Mucosa of descending colon (tissue), 3 donors: ENCODE measurements at regions not wholly inside any gene's neighbourhood (a gene's known extent, or its start where the extent isn't known, plus 50 kb on each side); places are given as distances from the start of the nearest gene placed in this dataset.
"Not testable (repeated sequence)": the region's sequence is repeated elsewhere in the genome, so short reads cannot be mapped to it uniquely, and the experiment has no call there.

ENCODE experiments used
- ATAC-seq: fragments of 200-7000 bp; cut with Tn5 transposase; one replicate; pipeline ENCODE4 v1.9.1; 2020; ENCODE audit warnings: mild to moderate bottlenecking, moderate library complexity
- DNase-seq, 3 donors: peaks; one replicate each; pipeline ENCODE4 v3.0.0-alpha.2; 2020
- H3K36me3 ChIP-seq: fragments of 200-600 bp; one replicate; pipeline ENCODE4 v1.8.0; 2021; ENCODE audit warnings: low read depth, mild to moderate bottlenecking
- H3K4me1 ChIP-seq: fragments of 200-600 bp; one replicate; pipeline ENCODE4 v1.8.0; 2021; ENCODE audit warnings: low read depth, mild to moderate bottlenecking
- H3K4me3 ChIP-seq: fragments of 200-600 bp; one replicate; pipeline ENCODE4 v1.8.0; 2021; ENCODE audit warnings: mild to moderate bottlenecking
- H3K9me3 ChIP-seq: fragments of 200-600 bp; one replicate; pipeline ENCODE4 v1.8.0; 2021; ENCODE audit warnings: mild to moderate bottlenecking
- intact Hi-C, 2 donors: fragments of 100-400 bp; cut with DNase I in 1 of 2; cut with micrococcal nuclease in 1 of 2; formaldehyde crosslinking; loops; one replicate each; pipeline versions ENCODE4 v1.11.0 to v1.11.1; 2022; cut with DNase I, micrococcal nuclease
- TF ChIP-seq, protein P1 (sequence below): fragments of 200-600 bp; IDR thresholded peaks from one replicate; pipeline ENCODE4 v1.8.0; 2022; ENCODE audit warnings: antibody characterized with exemption, mild to moderate bottlenecking
- donor health status: DM: no; HTN: no; CAD: no; lungs with moderate emphysema.
- donor health status: DM: no; HTN: no; CAD: no.
- donor health status: DM: no; HTN: yes; CAD: no.

DNA sequence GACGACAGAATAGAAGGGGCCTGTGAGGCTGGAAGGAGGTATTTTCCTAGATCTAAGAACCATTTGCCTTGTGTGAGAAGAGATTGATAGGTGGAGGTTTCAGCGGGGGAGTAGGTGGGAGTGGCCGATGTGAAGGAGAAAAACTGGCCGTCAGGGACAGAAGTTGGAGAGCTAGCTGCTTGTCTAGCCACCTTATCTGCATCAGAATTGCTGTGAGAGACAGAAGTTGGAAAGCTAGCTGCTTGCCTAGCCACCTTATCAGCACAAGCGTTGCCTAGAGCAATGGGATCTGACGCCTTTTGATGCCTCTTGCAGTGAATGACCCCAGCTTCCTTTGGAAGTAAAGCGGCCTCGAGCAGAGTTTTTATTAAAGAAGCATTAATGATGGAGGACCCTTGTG lies 283.9 kb downstream of the RPS4Y2 start:
- no peaks in the 10 kb centered on the region for H3K36me3 ChIP-seq
- no peaks in the 10 kb centered on the region for H3K9me3 ChIP-seq
- intact Hi-C loops = no loop called here
- DNase-seq = no peak
- ATAC-seq = no peak
- TF ChIP-seq, protein P1, sequence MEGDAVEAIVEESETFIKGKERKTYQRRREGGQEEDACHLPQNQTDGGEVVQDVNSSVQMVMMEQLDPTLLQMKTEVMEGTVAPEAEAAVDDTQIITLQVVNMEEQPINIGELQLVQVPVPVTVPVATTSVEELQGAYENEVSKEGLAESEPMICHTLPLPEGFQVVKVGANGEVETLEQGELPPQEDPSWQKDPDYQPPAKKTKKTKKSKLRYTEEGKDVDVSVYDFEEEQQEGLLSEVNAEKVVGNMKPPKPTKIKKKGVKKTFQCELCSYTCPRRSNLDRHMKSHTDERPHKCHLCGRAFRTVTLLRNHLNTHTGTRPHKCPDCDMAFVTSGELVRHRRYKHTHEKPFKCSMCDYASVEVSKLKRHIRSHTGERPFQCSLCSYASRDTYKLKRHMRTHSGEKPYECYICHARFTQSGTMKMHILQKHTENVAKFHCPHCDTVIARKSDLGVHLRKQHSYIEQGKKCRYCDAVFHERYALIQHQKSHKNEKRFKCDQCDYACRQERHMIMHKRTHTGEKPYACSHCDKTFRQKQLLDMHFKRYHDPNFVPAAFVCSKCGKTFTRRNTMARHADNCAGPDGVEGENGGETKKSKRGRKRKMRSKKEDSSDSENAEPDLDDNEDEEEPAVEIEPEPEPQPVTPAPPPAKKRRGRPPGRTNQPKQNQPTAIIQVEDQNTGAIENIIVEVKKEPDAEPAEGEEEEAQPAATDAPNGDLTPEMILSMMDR = no peak
- no peak overlapping the region for H3K4me3 ChIP-seq
- no peaks in the 10 kb centered on the region for H3K4me1 ChIP-seq

DNA sequence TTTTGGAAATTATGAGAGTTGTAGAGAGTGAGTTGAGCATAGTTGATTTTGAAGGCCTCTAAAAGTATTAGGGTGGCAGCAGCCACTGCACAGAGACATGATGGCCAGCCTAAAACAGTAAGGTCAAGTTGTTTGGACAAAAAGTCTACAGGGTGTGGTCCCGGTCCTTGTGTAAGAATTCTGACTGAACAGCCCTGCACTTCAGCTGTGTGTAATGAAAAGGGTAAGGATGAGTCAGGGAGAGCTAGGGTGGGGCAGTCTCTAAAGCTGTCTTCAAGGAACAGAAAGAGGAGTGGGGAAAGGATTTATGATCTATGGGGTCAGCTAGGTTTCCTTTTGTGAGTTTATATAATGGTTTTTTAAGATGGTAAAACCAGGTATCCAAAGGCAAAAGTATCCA lies 284.8 kb downstream of the RPS4Y2 start:
- DNase-seq, H3K4me3 ChIP-seq, H3K4me1 ChIP-seq, H3K36me3 ChIP-seq, intact Hi-C loops, H3K9me3 ChIP-seq, ATAC-seq: not testable (repeated sequence)

DNA sequence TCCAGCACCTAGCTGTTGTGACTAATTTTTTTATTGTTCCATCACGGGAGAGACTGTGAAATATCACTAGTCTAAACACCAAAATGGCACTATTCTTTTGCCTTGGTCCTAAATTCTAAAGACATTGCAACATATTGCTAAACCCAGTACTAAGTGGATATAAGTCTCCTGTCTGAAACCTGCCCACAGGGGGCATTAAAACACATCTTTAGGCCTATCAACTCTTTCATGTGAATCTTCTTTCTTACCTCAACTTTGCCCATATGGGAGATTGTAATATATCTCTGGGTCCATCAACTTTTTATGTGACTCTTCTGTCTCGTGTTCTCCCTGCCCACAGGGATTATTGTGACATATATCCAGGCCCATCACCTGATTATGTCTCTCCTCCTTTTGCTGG lies 317.2 kb downstream of the RPS4Y2 start:
- Histone ChIP-seq H3K9me3 (no peaks in the 10 kb centered on the region), H3K36me3 (no peaks in the 10 kb centered on the region), H3K4me3 (no peak overlapping the region), H3K4me1 (no peaks in the 10 kb centered on the region)
- intact Hi-C loops = no loop called here
- TF ChIP-seq, protein P1 = no peak
- DNase-seq (peak in 1 of 3 donors; percentile 9), ATAC-seq (no peak)

DNA sequence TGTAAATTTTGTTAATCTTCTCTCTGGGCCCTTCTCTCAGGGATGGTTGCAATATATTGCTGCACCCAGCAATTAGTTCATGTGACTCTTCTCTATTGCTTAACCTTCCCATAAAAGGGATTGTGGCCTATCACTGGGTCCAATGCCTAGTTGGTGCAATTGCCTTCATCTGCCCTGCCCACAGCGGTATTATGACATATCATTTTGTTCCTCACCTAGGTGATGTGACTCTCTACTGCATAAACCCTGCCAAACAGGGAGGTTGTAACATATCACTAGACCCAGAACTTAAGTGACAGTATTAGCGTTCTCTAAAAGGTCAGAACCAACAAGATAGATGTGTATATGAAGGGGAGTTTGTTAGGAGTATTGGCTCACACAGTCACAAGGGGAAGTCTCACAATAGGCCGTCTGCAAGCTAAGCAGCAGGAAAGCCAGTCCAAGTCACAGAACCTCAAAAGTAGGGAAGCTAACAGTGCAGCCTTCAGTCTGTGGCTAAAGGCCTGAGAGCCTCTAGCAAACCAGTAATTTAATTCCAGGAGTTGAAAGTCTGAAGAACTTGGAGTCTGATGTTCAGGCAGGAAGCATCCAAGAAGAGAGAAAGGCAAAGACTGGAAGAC lies 317.8 kb downstream of the RPS4Y2 start:
- intact Hi-C loops = no loop called here
- Histone ChIP-seq H3K9me3 (no peaks in the 10 kb centered on the region), H3K4me3 (no peak overlapping the region), H3K4me1 (no peaks in the 10 kb centered on the region), H3K36me3 (no peaks in the 10 kb centered on the region)
- DNase-seq (no peak), ATAC-seq (no peak)
- TF ChIP-seq, protein P1 = no peak

DNA sequence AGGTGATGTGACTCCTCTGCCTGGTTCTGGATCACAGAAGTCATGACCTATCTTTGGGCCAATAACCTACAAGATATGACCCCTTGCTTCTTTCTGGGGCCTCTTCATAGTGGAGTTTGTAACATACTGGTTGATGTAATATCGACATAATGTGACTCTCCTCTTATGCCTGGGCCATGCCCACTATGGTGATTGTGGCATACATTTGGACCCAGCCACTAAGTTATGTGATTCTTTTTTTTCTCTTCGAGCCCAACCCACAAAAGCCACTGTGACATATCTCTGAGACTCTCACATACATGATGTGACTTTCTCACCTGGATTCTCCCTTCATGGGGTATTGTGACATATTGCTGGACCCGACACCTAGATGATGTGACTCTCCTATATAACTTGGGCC lies 319.8 kb downstream of the RPS4Y2 start:
- Histone ChIP-seq H3K4me3 (no peak overlapping the region), H3K9me3 (no peaks in the 10 kb centered on the region), H3K36me3 (no peaks in the 10 kb centered on the region), H3K4me1 (no peaks in the 10 kb centered on the region)
- TF ChIP-seq, protein P1 = no peak
- no peak for ATAC-seq
- no peak for DNase-seq
- intact Hi-C loops = no loop called here

DNA sequence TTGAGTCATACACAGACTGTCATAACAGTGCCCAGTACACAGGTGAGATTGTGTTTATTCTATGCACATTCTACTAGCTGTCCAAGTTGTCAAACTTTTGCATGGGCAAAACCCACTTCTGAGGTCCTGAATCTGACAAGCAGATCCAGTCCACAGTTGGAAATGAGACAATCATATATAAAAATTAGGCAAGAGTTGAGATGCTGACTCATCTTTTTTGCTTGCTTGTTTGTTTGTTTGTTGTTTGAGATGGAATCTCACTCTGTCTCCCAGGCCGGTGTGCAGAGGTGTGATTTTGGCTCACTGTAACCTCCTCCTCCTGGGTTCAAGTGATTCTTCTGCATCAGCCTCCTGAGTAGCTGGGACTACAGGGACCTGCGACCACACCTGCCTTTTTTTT lies 323.8 kb downstream of the RPS4Y2 start:
- H3K36me3 ChIP-seq = no peaks in the 10 kb centered on the region
- DNase-seq (no peak), ATAC-seq (no peak)
- no peaks in the 10 kb centered on the region for H3K9me3 ChIP-seq
- intact Hi-C loops = no loop called here
- TF ChIP-seq, protein P1 = no peak
- no peak overlapping the region for H3K4me3 ChIP-seq
- no peaks in the 10 kb centered on the region for H3K4me1 ChIP-seq
